BJ (cell line): ENCODE measurements at regions not wholly inside any gene's neighbourhood (a gene's known extent, or its start where the extent isn't known, plus 50 kb on each side); places are given as distances from the start of the nearest gene placed in this dataset.

Source experiments
- CTCF ChIA-PET: fragments of 350-600 bp; formaldehyde crosslinking; extraction: SDS; loops from one replicate; lab custom pipeline; 2021; ENCODE audit warnings: antibody characterized with exemption, inconsistent platforms; lab: Yijun Ruan, JAX
- POLR2A ChIA-PET: fragments of 300-600 bp; sonication (Branson Sonifier 250); formaldehyde crosslinking; extraction: SDS; loops from one replicate; lab custom pipeline; 2021; ENCODE audit warnings: antibody characterized with exemption; lab: Charles Lee
- DNase-seq: peaks from one replicate; pipeline ENCODE4 v3.0.0-alpha.2; 2011; ENCODE audit warnings: low read depth
- H3K27me3 ChIP-seq: 2 replicates; pipeline ENCODE4 v1.6.0; 2011; ENCODE audit warnings: low read length; ENCODE audit not compliant: control insufficient read depth, insufficient read depth
- H3K36me3 ChIP-seq: 2 replicates; pipeline ENCODE4 v1.5.1; 2011; ENCODE audit warnings: low read length; ENCODE audit not compliant: control insufficient read depth, insufficient read depth
- H3K4me3 ChIP-seq: 2 replicates; pipeline ENCODE4 v1.5.1; 2011; ENCODE audit warnings: low read depth, mild to moderate bottlenecking, control low read depth, low read length
- TF ChIP-seq, protein P1 (sequence below): IDR thresholded peaks from 2 replicates; pipeline ENCODE4 v1.5.1; 2011; ENCODE audit warnings: low read depth, mild to moderate bottlenecking, control low read depth, inconsistent platforms, low read length, moderate library complexity; ENCODE audit not compliant: insufficient read depth

DNA sequence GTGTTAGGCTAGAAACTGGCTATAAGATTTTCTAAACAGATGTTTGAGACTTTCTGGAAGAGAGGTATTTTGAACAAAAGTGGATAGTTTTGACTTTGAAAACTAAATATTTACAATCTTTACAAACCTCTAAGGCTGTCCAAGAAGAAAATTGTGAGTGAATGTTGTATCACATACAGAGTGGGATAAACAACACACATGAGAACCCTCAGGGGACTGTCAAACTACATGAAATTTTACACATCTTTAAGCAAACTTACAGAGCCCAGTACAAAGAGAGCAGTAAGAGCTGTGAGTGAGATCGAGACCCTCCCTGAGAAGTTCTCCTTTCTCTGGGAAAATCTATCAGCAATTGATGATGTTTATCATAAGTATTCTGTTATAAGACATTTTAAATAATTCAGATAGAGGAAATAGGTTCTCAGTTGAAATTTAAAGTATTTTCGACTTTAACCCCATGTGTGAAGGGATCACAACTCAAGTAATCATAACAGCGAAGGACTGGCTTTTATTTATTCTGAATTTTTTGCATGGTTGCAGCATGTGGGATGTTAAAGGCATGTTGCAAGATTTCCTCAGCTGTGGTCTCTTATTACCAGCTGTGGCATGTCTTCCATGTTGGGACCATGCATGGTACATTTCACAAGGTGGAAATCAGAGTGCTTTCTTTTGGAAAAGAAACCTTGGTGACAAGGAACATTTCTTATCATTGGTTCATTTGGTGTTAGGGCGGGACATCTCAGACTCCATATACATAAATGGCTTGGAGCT, 264.0 kb upstream of the PRICKLE1 start:
- ChIA-PET POLR2A (no interaction called here), CTCF (no interaction called here)
- H3K27me3 ChIP-seq, result no peaks in the 10 kb centered on the region
- H3K36me3 ChIP-seq, result no peaks in the 10 kb centered on the region
- no peak for DNase-seq
- TF ChIP-seq, protein P1, sequence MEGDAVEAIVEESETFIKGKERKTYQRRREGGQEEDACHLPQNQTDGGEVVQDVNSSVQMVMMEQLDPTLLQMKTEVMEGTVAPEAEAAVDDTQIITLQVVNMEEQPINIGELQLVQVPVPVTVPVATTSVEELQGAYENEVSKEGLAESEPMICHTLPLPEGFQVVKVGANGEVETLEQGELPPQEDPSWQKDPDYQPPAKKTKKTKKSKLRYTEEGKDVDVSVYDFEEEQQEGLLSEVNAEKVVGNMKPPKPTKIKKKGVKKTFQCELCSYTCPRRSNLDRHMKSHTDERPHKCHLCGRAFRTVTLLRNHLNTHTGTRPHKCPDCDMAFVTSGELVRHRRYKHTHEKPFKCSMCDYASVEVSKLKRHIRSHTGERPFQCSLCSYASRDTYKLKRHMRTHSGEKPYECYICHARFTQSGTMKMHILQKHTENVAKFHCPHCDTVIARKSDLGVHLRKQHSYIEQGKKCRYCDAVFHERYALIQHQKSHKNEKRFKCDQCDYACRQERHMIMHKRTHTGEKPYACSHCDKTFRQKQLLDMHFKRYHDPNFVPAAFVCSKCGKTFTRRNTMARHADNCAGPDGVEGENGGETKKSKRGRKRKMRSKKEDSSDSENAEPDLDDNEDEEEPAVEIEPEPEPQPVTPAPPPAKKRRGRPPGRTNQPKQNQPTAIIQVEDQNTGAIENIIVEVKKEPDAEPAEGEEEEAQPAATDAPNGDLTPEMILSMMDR, result no peak
- no peak overlapping the region for H3K4me3 ChIP-seq

DNA sequence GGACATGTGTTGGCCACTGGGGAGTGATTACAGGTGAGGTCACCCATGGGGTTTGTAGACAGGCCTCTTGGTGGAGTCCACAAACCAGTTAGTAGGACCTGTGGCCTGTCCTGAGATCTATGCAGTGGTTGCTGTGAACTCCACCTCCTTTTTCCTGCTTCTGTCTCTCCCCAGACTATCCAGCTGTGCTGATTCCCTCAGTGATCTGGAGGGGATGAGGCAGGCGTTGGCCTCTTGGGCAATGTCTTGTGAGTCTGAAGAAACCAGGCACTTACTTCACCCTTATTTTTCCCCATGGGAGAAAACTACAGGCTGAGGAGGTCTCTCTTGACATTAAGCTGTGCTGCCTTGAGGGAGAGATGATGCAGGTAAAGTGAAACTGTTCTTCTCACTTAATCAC, 257.2 kb upstream of the PRICKLE1 start:
- CTCF ChIA-PET, result no interaction called here
- H3K4me3 ChIP-seq, result no peak overlapping the region
- H3K36me3 ChIP-seq, result no peaks in the 10 kb centered on the region
- POLR2A ChIA-PET, result no interaction called here
- DNase-seq, result no peak
- TF ChIP-seq, protein P1, result no peak
- no peaks in the 10 kb centered on the region for H3K27me3 ChIP-seq

DNA sequence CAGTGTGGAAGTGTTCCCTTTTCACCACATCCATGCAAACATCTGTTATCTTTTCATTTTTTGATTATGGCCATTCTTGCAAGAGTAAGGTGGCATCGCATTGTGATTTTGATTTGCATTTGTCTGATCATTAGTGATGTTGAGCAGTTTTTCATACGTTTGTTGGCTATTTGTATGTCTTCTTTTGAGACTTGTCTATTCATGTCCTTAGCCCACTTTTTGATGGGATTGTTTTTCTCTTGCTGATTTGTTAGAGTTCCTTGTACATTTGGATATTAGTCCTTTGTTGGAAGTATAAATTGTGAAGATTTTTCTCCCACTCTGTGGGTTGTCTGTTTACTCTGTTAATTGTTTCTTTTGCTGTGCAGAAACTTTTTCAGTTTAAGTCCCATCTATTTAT, 244.5 kb upstream of the PRICKLE1 start:
- TF ChIP-seq, protein P1, result no peak
- H3K4me3 ChIP-seq, result no peak overlapping the region
- no peaks in the 10 kb centered on the region for H3K36me3 ChIP-seq
- ChIA-PET CTCF (no interaction called here), POLR2A (no interaction called here)
- no peak for DNase-seq
- no peaks in the 10 kb centered on the region for H3K27me3 ChIP-seq

DNA sequence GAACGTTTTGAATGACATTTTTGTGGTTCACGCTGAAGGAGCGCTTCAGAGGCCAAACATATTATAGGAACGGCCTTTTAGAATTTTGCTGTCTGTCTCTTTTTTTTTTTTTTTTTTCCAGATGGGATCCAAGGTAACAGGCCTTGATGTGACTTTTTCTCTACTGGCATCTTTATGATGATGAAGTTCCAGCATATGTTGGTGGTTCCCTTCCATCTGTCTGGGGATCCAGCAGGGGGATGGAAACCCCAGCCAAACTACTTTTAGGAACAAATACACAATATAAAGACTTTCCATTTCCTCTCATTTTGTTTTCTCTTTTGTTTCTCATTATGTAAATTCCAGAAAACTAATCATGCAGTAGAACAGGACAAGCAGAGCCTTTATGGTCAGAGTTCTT, 239.3 kb upstream of the PRICKLE1 start:
- POLR2A ChIA-PET, result no interaction called here
- no peaks in the 10 kb centered on the region for H3K36me3 ChIP-seq
- no peaks in the 10 kb centered on the region for H3K27me3 ChIP-seq
- no peak for DNase-seq
- TF ChIP-seq, protein P1, result no peak
- H3K4me3 ChIP-seq, result no peak overlapping the region
- CTCF ChIA-PET, result no interaction called here

DNA sequence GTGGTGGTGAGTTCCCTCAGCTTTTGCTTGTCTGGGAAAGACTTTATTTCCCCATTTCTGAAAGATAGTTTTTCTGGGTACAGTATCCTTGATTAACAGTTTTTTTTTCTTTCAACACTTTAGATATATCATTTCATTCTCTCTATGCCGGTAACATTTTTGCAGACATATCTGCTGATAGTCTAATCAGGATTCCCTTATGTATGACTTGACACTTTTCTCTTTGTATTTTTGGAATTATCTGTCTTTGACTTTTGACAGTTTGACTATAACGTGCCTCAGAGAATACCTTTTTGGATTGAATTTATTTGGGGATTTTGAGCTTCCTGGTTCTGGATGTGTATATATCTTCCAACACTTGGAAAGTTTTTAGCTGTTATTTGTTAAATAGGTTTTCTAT, 234.8 kb upstream of the PRICKLE1 start:
- POLR2A ChIA-PET, result no interaction called here

More for the DNA sequence above, 234.8 kb upstream of the PRICKLE1 start:
- Histone ChIP-seq H3K4me3 (no peak overlapping the region), H3K27me3 (no peaks in the 10 kb centered on the region), H3K36me3 (no peaks in the 10 kb centered on the region)
- CTCF ChIA-PET, result interaction anchor here (0.9 to 1.3 kb wide), 2 partner anchors 211 to 398 kb away, joined by 3 read pairs; no protein-coding TSS in a partner anchor
- TF ChIP-seq, protein P1, result no peak
- DNase-seq, result no peak
